PC-3 (cell line): ENCODE measurements at regions not wholly inside any gene's neighbourhood (a gene's known extent, or its start where the extent isn't known, plus 50 kb on each side); places are given as distances from the start of the nearest gene placed in this dataset.

Experiments
- EZH2phosphoT487 ChIP-seq: fragments of 300-600 bp; sonication (generic); IDR thresholded peaks from 2 replicates; pipeline ENCODE4 v1.6.1; 2018; ENCODE audit warnings: mild to moderate bottlenecking, antibody characterized with exemption, low read length, borderline replicate concordance
- TF ChIP-seq, protein P1 (sequence below): fragments of 300-600 bp; sonication (generic); conservative IDR thresholded peaks from 2 replicates; pipeline ENCODE4 v1.5.1; 2017; ENCODE audit warnings: antibody characterized with exemption, low read depth, mild to moderate bottlenecking, low read length

DNA sequence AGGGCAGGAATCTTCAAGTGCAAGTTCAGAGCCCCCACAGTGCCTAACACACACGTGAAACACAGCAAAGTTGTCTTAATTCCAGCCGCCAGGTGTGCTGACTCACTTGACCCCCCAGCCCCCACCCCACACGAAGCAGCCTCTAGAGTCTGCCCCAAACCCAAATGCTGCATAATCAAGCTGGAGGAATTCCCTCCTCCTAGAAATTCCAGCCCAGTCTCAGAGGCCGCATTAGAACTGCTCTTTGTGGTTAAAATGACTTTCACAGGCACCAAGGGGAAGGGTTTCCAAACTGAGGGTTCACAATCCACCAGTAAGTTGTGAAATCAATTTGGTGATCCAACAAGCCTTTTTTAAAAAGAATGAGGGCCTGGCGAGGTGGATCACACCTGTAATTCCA is 67.0 kb upstream of the PLXNA4 start:
- TF ChIP-seq, protein P1, sequence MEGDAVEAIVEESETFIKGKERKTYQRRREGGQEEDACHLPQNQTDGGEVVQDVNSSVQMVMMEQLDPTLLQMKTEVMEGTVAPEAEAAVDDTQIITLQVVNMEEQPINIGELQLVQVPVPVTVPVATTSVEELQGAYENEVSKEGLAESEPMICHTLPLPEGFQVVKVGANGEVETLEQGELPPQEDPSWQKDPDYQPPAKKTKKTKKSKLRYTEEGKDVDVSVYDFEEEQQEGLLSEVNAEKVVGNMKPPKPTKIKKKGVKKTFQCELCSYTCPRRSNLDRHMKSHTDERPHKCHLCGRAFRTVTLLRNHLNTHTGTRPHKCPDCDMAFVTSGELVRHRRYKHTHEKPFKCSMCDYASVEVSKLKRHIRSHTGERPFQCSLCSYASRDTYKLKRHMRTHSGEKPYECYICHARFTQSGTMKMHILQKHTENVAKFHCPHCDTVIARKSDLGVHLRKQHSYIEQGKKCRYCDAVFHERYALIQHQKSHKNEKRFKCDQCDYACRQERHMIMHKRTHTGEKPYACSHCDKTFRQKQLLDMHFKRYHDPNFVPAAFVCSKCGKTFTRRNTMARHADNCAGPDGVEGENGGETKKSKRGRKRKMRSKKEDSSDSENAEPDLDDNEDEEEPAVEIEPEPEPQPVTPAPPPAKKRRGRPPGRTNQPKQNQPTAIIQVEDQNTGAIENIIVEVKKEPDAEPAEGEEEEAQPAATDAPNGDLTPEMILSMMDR: no peak
- no peak for TF ChIP-seq EZH2phosphoT487
